Neural cell (in vitro differentiated cells): ENCODE measurements at regions not wholly inside any gene's neighbourhood (a gene's known extent, or its start where the extent isn't known, plus 50 kb on each side); places are given as distances from the start of the nearest gene placed in this dataset.

ENCODE experiments used
- CTCF ChIP-seq: fragments of 450-650 bp; IDR thresholded peaks from 2 replicates; pipeline ENCODE4 v1.5.1; 2014; ENCODE audit warnings: antibody characterized with exemption, mild to moderate bottlenecking, moderate library complexity; ENCODE audit not compliant: poor library complexity, severe bottlenecking
- EP300 ChIP-seq: fragments of 450-650 bp; conservative IDR thresholded peaks from 2 replicates; pipeline ENCODE4 v1.6.1; 2014; ENCODE audit warnings: antibody characterized with exemption, mild to moderate bottlenecking, moderate library complexity; ENCODE audit not compliant: poor library complexity, severe bottlenecking
- EZH2 ChIP-seq: fragments of 200-600, 300-800 bp; shearing (Covaris generic), sonication (generic); IDR thresholded peaks from 2 replicates; pipeline ENCODE4 v1.6.1; 2014; ENCODE audit warnings: antibody characterized with exemption, low read length, borderline replicate concordance, mild to moderate bottlenecking; ENCODE audit not compliant: insufficient read depth, poor library complexity, severe bottlenecking
- POLR2AphosphoS5 ChIP-seq: IDR thresholded peaks from 2 replicates; pipeline ENCODE4 v1.6.1; 2012
- RAD21 ChIP-seq: fragments of 450-650 bp; conservative IDR thresholded peaks from 2 replicates; pipeline ENCODE4 v1.6.1; 2014; ENCODE audit warnings: antibody characterized with exemption, mild to moderate bottlenecking, moderate library complexity
- REST ChIP-seq: IDR thresholded peaks from 2 replicates; pipeline ENCODE4 v1.6.1; 2012; ENCODE audit warnings: borderline replicate concordance

- TF ChIP-seq RAD21 (no peak), CTCF (no peak), EZH2 (no peak), REST (no peak), EP300 (no peak), POLR2AphosphoS5 (no peak)
Observed at GRCh38 chr1:102336602-102337001, 339.9 kb upstream of the OLFM3 start.
